Right ventricle myocardium inferior (tissue), 1 donor: ENCODE measurements at regions not wholly inside any gene's neighbourhood (a gene's known extent, or its start where the extent isn't known, plus 50 kb on each side); places are given as distances from the start of the nearest gene placed in this dataset.
"Not testable (repeated sequence)": the region's sequence is repeated elsewhere in the genome, so short reads cannot be mapped to it uniquely, and the experiment has no call there.

Experiments used
- ATAC-seq: fragments of 200-7000 bp; cut with Tn5 transposase; one replicate; pipeline ENCODE4 v1.9.1; 2020; ENCODE audit warnings: mild to moderate bottlenecking, moderate library complexity
- DNase-seq: peaks from one replicate; pipeline ENCODE4 v3.0.0; 2021; ENCODE audit errors: missing footprints
- intact Hi-C: fragments of 100-400 bp; cut with DNase I; formaldehyde crosslinking; loops from one replicate; pipeline ENCODE4 v1.11.0; 2022
- donor health status: DM: no; HTN: yes; CAD: no; lungs with severe emphysema.

GRCh38 chr12:115382681-115383080, 698.7 kb upstream of the TBX3 start:
- ATAC-seq (no peak), DNase-seq (no peak)
- intact Hi-C loops = no loop called here

DNA sequence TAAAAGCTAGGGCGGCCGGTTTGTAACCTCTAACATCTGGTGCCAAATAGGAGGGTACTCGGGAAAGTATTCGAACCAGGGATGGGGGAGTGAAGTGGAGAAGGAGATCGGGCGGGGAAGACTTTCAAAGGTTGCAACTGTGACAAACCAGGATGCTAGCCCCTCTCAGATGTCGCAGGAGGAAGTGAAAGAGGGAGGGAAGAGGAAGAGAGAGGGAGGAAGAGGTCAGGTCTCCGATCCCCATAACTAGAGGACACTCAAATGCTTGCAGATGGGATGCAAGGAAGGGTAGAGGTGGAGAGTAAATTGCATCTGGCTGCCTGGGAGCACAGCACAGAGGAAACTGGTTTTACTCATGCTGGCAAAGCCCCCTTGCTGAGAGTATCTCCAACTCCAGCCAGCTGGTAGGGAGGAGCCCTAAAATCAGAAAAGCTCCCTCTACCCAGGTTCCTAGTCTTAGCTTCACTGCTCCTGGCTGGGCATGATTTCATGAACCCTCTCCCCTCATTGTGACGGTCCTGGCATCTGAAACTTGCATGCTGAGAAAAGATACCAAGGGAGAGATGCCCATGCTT, 696.7 kb upstream of the TBX3 start:
- DNase-seq (no peak), ATAC-seq (no peak)
- intact Hi-C loops = no loop called here

- DNase-seq = no peak
- no peak for ATAC-seq
- intact Hi-C loops = no loop called here
Observed at GRCh38 chr12:115378291-115378690, 694.3 kb upstream of the TBX3 start.

DNA sequence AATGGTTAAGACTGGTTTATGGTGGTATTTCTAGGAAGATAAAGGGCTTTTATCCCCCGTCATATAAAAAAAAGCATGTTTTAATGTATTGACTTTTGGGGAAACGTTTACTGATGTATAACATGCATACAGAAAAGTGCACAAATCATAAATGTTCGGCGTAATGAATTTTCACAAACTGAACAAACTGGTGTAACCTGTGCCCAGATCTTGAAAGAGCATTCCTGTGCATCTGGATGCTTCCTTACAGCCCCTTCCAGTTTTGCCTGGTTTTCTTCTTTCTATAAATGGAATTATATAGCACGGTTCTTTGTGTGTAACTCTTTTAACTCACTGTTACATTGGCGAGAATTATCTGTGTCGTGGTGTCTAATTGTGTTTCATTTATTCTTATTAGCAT, 693.8 kb upstream of the TBX3 start:
- intact Hi-C loops = no loop called here
- DNase-seq (no peak), ATAC-seq (no peak)

- intact Hi-C loops = no loop called here
- ATAC-seq (no peak), DNase-seq (no peak)
Observed at GRCh38 chr12:115377230-115377629, 693.3 kb upstream of the TBX3 start.

GRCh38 chr12:115375186-115375991, 691.4 kb upstream of the TBX3 start:
- ATAC-seq = no peak
- intact Hi-C loops = no loop called here

GRCh38 chr12:115374480-115375185, 690.7 kb upstream of the TBX3 start:
- no peak for ATAC-seq
- intact Hi-C loops = no loop called here
- no peak for DNase-seq

More at GRCh38 chr12:115375186-115375991, 691.4 kb upstream of the TBX3 start:
- DNase-seq = no peak

DNA sequence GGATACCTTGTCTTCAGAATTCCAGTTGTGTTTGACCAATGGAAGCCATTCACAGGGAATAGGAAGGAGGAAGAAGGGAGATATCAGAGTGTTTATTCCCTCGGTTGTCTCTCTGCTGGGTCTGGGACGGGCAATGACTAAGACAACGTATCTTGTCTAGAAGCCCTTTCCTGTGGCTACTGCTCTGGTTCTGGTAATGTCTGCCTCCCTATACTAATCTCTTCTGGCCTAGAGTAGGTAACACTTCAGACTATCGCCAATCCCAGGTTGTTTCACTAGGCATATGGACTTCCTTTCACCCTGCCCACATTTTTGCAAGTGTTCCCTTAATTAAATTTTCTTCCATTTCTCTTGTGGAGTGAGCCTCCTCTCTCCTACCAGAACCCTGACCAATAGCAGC, 687.7 kb upstream of the TBX3 start:
- intact Hi-C loops = no loop called here
- no peak for DNase-seq

GRCh38 chr12:115370650-115371049, 686.7 kb upstream of the TBX3 start:
- no peak for ATAC-seq
- DNase-seq = no peak
- intact Hi-C loops = no loop called here

More for the DNA sequence above, 687.7 kb upstream of the TBX3 start:
- no peak for ATAC-seq

DNA sequence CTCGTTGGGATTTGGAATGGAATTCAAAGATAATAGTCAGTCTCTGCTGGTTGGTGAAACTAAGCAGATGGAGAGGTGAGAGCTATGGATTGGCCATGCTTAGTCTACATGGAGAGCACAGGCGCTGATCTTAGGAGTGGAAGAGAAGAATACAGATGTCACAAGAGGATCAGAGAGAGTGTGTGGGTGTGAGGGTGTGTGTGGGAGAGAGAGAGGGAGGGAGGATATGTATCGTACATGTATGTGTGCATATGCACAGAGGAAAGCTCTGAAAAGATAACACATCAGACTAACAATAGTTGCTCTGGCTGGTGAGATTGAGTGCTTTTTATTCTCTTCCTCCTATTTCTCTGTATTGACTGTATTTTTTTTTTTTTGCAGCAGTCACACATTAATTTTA, 686.2 kb upstream of the TBX3 start:
- ATAC-seq = no peak
- no peak for DNase-seq
- intact Hi-C loops = no loop called here

DNA sequence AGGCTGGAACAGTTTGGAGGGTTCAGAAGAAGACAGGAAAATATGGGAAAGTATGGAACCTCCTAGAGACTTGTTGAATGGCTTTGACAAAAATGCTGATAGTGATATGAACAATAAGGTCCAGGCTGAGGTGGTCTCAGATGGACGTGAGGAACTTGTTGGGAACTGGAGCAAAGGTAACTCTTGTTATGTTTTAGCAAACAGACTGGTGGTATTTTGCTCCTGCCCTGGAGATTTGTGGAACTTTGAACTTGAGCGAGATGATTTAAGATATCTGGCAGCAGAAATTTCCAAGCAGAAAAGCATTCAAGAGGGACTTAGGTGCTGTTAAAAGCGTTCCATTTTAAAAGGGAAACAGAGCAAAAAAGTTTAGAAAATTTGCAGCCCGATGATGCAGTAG, 682.3 kb upstream of the TBX3 start:
- DNase-seq, intact Hi-C loops, ATAC-seq: not testable (repeated sequence)

- DNase-seq, intact Hi-C loops, ATAC-seq: not testable (repeated sequence)
Observed at GRCh38 chr12:115365765-115366164, 681.8 kb upstream of the TBX3 start.

DNA sequence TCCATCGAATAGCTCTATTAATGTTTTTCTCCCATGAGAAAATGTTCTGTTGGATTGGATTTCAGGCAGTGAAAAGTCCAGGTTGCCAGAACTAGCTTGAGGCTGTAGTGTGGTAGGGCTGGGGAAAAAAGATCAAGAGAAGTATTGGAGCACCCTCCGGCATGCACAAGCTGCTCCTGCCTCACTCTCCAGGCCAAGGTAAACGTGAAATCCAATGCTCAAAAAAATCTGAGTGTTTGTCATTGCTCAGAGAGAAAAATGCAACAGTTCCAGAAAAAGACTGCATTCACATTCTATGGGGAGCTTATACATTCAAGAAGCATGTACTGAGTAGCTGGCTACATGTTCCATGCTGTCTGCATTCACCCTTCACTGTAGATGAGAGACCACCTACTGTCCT, 680.9 kb upstream of the TBX3 start:
- DNase-seq (no peak), ATAC-seq (no peak)
- intact Hi-C loops = no loop called here

GRCh38 chr12:115362339-115362976, 678.5 kb upstream of the TBX3 start:
- DNase-seq (no peak), ATAC-seq (no peak)
- intact Hi-C loops = no loop called here

- ATAC-seq (no peak), DNase-seq (no peak)
- intact Hi-C loops = no loop called here
Observed at GRCh38 chr12:115357681-115358080, 673.7 kb upstream of the TBX3 start.

- no peak for ATAC-seq
- DNase-seq = no peak
Observed at GRCh38 chr12:115355301-115355700, 671.3 kb upstream of the TBX3 start.

GRCh38 chr12:115354007-115354890, 670.3 kb upstream of the TBX3 start:
- intact Hi-C loops = no loop called here
- DNase-seq = no peak
- ATAC-seq = peak; percentile 70

More at GRCh38 chr12:115355301-115355700, 671.3 kb upstream of the TBX3 start:
- intact Hi-C loops = no loop called here

GRCh38 chr12:115353467-115353866, 669.5 kb upstream of the TBX3 start:
- no peak for DNase-seq
- ATAC-seq = no peak
- intact Hi-C loops = no loop called here
